Effector CD8-positive, alpha-beta T cell (primary cell): ENCODE measurements at regions not wholly inside any gene's neighbourhood (a gene's known extent, or its start where the extent isn't known, plus 50 kb on each side); places are given as distances from the start of the nearest gene placed in this dataset.

Experiments used
- DNase-seq: peaks from one replicate; lab custom pipeline; 2025; lab: John Stamatoyannopoulos, UW

GRCh38 chr3:23052620-23053019 lies 150.5 kb upstream of the UBE2E2 start:
- no peak for DNase-seq

- DNase-seq = no peak
Observed at GRCh38 chr3:23055733-23056376, 147.3 kb upstream of the UBE2E2 start.

GRCh38 chr3:23062582-23062981 lies 140.5 kb upstream of the UBE2E2 start:
- no peak for DNase-seq

- no peak for DNase-seq
Observed at GRCh38 chr3:23062982-23063381, 140.1 kb upstream of the UBE2E2 start.

- DNase-seq = no peak
Observed at GRCh38 chr3:23067116-23067515, 136.0 kb upstream of the UBE2E2 start.

GRCh38 chr3:23068016-23068728 lies 135.0 kb upstream of the UBE2E2 start:
- DNase-seq = no peak

- no peak for DNase-seq
Observed at GRCh38 chr3:23071296-23071695, 131.8 kb upstream of the UBE2E2 start.

GRCh38 chr3:23071758-23072157 lies 131.4 kb upstream of the UBE2E2 start:
- no peak for DNase-seq

GRCh38 chr3:23072693-23073092 lies 130.4 kb upstream of the UBE2E2 start:
- DNase-seq = no peak

GRCh38 chr3:23073724-23074305 lies 129.3 kb upstream of the UBE2E2 start:
- no peak for DNase-seq

GRCh38 chr3:23075496-23075895 lies 127.6 kb upstream of the UBE2E2 start:
- no peak for DNase-seq

- no peak for DNase-seq
Observed at GRCh38 chr3:23076437-23076836, 126.7 kb upstream of the UBE2E2 start.

GRCh38 chr3:23077126-23077525 lies 126.0 kb upstream of the UBE2E2 start:
- no peak for DNase-seq

GRCh38 chr3:23078735-23079134 lies 124.4 kb upstream of the UBE2E2 start:
- no peak for DNase-seq

- DNase-seq = no peak
Observed at GRCh38 chr3:23079976-23080375, 123.2 kb upstream of the UBE2E2 start.

- DNase-seq = no peak
Observed at GRCh38 chr3:23083701-23084100, 119.4 kb upstream of the UBE2E2 start.

- DNase-seq = no peak
Observed at GRCh38 chr3:23084367-23084766, 118.8 kb upstream of the UBE2E2 start.

- no peak for DNase-seq
Observed at GRCh38 chr3:23085261-23085660, 117.9 kb upstream of the UBE2E2 start.

- no peak for DNase-seq
Observed at GRCh38 chr3:23086331-23086730, 116.8 kb upstream of the UBE2E2 start.

GRCh38 chr3:23086831-23087230 lies 116.3 kb upstream of the UBE2E2 start:
- no peak for DNase-seq

GRCh38 chr3:23094412-23094811 lies 108.7 kb upstream of the UBE2E2 start:
- no peak for DNase-seq

GRCh38 chr3:23094890-23095462 lies 108.2 kb upstream of the UBE2E2 start:
- no peak for DNase-seq

- DNase-seq = no peak
Observed at GRCh38 chr3:23096041-23096440, 107.1 kb upstream of the UBE2E2 start.
